ENCODE measurements at regions not wholly inside any gene's neighbourhood (a gene's known extent, or its start where the extent isn't known, plus 50 kb on each side); places are given as distances from the start of the nearest gene placed in this dataset.

- 74% methylated on average over 1 of the region's 1 CpG; no CpG with 5 or more reads in 1 of the 2 experiments for WGBS, 2 experiments (ENCODE audit: extremely low coverage in 1 of 2, insufficient coverage in 1 of 2, insufficient read length in 1 of 2, insufficient replicate concordance in 2 of 2, low coverage in 1 of 2, low lambda C conversion rate in 2 of 2, missing lambda C conversion rate in 1 of 2)
- POLR2A ChIA-PET (ENCODE audit: partially characterized antibody), result no interaction called here
- Histone ChIP-seq H2BK120ac (replicated peaks; ENCODE audit: low read depth, low read length) (no peak overlapping the region), H2AK5ac (ENCODE audit: low read depth, low read length) (no peak overlapping the region), H4K5ac (ENCODE audit: insufficient read length, low read depth, low read length) (no peak overlapping the region), H3K27me3 (replicated peaks in 1 of 4; ENCODE audit: control insufficient read depth in 3 of 4, extremely low read depth in 1 of 4, insufficient read depth in 3 of 4, low read length in 3 of 4) (no peaks in the 10 kb centered on the region), H3K79me2 (ENCODE audit: control insufficient read depth in 1 of 2, insufficient read depth in 2 of 2, low read length in 2 of 2) (no peaks in the 10 kb centered on the region), H4K91ac (replicated peaks; ENCODE audit: insufficient read length, low read length) (no peak overlapping the region), H2BK12ac (ENCODE audit: low read depth, low read length) (no peak overlapping the region), H2AFZ (ENCODE audit: low read length) (no peak overlapping the region), H4K20me1 (replicated peaks in 1 of 2; ENCODE audit: control insufficient read depth in 1 of 2, insufficient read depth in 2 of 2, low read length in 2 of 2) (no peaks in the 10 kb centered on the region), H2BK20ac (ENCODE audit: low read length) (no peak overlapping the region), H3K23ac (ENCODE audit: insufficient read length) (no peak overlapping the region), H3K14ac (ENCODE audit: insufficient read length) (no peak overlapping the region), H3K23me2 (ENCODE audit: low read depth, low read length) (no peaks in the 10 kb centered on the region), H3K27ac (ENCODE audit: low read depth, low read length) (no peak overlapping the region), H3K79me1 (ENCODE audit: low read depth, low read length) (no peaks in the 10 kb centered on the region), H3K9ac (replicated peaks in 1 of 4; ENCODE audit: extremely low read depth in 1 of 4, low read depth in 3 of 4, low read length in 3 of 4) (no peak overlapping the region), H2BK15ac (ENCODE audit: low read length) (no peak overlapping the region), H3K9me3 (ENCODE audit: insufficient read depth in 2 of 2, low read depth in 1 of 2, low read length in 1 of 2) (no peaks in the 10 kb centered on the region), H3K4me3 (ENCODE audit: extremely low read depth in 1 of 4, insufficient read depth in 2 of 4, low read depth in 3 of 4, low read length in 4 of 4) (no peak overlapping the region), H3K4me2 (ENCODE audit: insufficient read depth in 1 of 2, low read depth in 2 of 2, low read length in 2 of 2) (no peak overlapping the region), H3K56ac (replicated peaks; ENCODE audit: insufficient read length, low read depth, low read length) (no peak overlapping the region), H3K4me1 (replicated peaks in 1 of 4; ENCODE audit: control insufficient read depth in 3 of 4, insufficient read depth in 4 of 4, low read length in 3 of 4) (peaks cover 0 to 7% (median 2%) of the 10 kb centered on the region in 4 experiments; a peak in 3 of 7 replicates), H3K36me3 (ENCODE audit: control insufficient read depth in 2 of 4, insufficient read depth in 4 of 4, low read length in 3 of 4) (no peaks in the 10 kb centered on the region), H4K8ac (ENCODE audit: extremely low read depth, insufficient read depth, low read length) (no peak overlapping the region), H3K4ac (replicated peaks; ENCODE audit: insufficient read length, low read depth, low read length) (no peak overlapping the region), H2BK5ac (ENCODE audit: low read depth, low read length) (no peak overlapping the region), H3K18ac (ENCODE audit: extremely low read depth, low read length) (no peak overlapping the region)
- no peak for DNase-seq (ENCODE audit: low read depth in 1 of 2, low spot score in 2 of 2)
- no peak for FAIRE-seq
- CTCF ChIA-PET (ENCODE audit: partially characterized antibody), result no interaction called here
- TF ChIP-seq EZH2 (IDR thresholded peaks at IDR 0.05; ENCODE audit: low read depth, low read length, severe bottlenecking), result no peak
- TF ChIP-seq YY1 (IDR thresholded peaks at IDR 0.05; ENCODE audit: low read depth, low read length), result no peak
These were observed 161.9 kb upstream of the TRPC6 start for GRCh38 chr11:101745756-101746155.
